Kasumi-1 (cell line): ENCODE measurements at regions not wholly inside any gene's neighbourhood (a gene's known extent, or its start where the extent isn't known, plus 50 kb on each side); places are given as distances from the start of the nearest gene placed in this dataset.

Experiments
- DNase-seq, 2 experiments: peaks; one replicate each; lab custom pipeline; 2025; lab: John Stamatoyannopoulos, UW

DNA sequence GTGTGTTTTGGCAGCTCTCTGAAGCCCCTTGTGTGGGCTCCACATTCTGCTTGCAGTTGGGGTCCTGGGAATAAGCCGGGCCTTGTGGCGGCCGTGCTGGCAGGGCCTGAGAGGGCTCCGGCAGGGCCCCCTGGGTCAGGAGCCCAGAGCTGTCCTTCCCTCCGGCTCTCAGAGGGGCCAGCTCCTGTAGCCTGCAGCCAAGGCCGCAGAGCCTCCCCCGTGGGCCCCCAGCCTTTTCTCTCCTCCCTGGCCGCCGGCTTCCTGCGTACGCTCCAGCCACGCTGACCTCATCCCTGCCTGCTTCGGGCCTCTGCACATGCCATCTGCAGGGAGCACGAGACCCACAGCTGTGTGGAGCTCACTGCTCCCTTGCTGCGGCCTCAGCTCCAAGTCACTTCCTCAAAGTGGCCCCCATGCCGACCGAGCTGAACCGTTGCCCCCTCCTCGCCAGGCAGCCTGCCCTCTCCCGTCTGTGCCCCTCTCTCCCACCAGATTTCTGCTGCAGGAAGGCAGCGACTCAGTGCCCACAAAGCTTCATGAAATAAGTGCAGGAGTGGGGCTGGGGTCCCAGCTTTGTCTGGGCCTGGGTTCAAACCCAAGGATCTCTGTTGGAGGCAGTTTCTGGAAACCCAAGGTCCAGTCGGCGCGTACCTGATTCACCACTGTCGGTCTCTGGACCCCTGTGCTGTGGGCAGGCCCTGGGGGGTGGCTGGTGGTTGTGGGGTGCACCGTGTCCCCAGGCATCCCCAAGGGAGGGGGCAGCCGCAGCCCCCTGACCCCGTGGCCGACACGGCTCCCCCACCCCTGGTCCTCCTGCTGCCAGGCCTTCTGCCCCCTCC is 57.1 kb upstream of the NKX1-1 start:
- DNase-seq: no peak

DNA sequence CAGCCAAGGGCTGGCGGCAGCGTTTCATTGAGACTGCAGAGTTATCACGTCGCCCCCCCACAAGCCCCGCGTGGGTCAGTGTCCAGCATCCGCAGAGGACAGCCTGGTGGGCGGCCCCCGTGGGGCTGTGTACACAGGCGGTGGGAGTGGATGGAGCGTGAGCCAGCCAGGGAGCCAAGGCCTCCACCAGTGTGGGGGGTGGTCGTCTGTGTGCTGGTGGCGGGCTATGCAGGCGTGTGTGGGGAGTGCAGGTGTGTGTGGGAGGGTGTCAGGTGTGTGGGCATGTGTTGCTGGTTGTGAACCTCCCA is 56.5 kb upstream of the NKX1-1 start:
- no peak for DNase-seq

DNA sequence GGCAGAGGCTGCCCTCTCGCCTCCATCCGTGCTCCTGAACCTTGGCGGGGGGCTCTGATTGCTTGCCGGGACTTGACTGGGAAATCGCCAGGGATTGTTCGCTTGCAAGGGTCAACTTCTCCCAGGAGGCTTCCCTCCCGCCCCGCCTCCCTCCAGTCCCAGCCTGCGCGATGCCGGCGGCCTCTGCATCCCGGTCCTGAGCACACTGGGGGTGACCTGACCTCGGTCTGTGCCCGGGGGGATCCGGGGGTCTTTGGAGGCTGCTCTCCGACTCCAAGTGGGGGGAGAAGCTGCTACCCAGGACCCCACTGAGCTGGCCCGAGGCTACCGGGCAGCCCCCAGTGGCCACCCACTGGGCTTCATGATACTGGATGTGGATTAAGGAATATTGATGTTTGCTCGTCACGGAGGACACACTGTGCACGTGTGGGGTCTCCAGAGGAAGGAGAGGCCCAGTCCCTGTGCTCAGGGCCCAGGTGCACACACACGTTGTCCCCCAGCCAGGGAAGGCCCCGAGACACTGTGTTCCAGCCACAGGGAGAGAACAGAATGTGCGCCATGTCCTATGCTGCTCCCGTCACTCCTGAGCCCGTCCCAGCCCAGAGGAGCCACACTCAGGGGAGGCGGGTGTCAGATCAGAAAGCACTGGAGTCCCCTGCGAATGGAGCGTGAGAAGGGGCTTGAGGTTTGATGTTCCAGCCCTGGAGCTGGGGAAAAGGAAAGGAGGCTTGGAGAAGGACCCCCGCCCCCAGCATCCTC is 55.9 kb upstream of the NKX1-1 start:
- no peak for DNase-seq

DNA sequence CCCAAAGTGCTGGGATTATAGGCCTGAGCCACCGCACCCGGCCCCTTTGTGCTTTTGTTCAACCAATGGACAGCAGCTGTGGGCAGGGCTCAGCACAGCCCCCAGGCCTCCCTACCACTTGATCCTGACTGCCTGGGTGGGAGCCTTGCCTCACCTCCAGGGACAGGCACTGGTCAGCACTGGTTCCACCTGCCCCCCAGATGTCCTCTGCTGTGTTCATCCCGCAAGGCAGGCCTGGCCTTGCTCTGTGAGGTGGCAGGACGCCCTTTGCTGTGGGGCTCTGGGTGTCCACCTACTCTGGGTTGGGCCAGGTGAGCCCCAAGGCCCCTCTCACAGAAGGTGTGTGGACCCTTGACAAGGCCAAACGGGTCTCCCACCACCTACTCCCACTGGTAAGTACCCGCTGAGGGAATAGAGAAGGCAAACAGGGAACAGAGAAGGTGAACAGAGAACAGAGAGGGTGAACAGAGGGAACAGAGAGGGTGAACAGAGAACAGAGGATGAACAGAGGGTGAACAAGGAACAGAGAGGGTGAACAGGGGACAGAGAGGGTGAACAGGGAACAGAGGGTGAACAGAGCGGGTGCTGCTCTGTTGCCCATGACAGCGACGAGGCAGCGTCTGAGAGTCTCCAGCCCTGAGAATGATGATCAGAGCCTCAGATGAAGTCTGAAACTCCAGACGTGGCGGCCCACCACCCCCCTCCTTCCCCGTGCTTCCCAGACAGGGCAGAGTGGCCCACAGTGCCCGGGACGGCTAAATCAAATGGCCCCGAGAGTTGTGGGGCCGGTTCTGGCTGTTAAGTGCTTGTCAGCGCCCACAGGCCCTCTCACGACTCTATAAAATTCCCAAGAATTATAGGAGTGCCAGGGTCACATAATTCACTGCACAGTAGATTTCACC is 55.0 kb upstream of the NKX1-1 start:
- no peak for DNase-seq

DNA sequence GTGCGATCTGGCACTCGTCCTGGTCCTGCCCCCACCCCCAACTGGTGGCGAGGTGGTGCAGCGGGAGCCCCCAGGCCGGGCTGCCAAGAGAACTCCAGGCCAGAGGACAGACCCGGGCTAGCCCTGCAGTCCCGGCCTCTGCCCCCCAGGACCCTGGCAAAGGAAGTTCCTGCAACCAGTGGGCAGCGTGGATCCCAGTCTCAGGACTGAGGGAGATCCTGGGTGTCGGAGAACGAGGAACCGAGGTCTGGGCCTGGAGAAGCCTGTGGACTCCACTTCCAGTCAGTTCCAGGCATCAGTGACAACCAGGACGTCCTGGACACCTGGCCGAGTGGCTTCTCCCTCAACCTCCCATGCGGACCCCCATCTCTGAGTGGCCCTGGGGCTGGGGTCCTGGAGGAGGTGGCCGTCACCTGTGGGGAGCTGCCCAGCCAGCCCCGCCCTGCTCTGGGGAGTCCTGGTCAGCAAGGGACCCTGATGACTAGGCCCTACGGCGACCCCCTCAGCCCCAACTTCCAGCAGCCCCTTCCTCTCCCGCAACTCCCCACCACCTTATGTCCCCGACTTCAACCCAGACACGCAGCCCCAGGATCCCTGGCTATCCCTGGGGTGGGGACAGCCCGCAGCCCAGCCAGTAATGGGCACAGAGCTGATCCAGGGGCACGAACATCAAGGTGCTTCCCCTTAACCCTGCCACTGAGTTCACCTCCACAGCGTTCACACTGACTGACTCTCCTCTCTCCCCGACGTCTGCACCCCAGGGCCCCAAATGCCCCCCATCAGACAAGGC is 53.7 kb upstream of the NKX1-1 start:
- DNase-seq: no peak

DNA sequence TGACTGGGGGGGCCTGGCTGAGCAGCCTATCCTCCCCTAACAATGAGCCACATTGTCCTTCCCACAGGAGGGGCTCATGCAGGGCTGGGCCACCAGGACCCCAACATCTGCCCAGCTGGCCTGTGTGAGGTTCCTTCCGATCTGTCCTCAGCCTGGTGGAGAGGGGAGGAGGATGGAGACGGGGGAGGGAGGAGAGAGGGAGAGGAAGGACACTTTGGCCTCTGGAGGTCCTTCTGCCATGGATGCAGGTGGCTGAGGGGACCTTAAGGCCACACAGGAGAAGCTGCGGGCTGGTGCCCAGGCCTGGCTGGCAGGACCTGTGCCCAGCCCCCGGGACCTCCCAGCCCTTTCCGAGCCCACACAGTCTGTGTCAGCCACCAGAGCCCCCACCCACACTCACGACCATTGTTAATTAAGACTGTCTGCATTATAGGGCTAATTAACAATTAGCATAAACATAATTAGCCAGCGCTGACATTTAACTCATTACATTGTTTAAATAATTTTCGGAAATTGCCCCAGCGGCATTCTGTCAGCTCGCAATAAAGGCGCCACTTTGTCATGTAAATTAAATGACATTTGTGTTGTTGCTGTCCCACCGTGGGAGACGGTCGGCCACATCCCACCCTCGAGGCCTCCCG is 53.0 kb upstream of the NKX1-1 start:
- DNase-seq: no peak

DNA sequence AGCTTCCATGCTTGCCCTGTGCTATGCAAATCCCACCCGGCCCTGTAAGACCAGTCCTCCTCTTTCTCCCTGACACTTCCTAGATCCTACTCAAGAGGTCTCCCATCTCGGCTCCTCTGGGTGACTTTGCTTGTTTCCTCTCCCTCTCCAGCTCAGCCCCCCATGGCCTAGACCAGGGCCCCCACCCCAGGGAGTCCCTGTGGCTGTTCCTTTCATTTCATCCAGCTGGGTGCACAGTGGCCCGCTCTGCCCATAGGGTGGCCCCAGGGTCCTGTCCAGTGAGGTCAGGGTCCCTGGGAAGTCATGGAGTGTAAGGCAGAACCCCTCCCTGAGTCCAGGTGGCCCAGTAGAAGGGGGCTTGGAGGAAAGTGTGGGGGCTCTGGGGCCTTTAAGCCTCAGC is 52.3 kb upstream of the NKX1-1 start:
- DNase-seq: no peak
